DMS53 treated with DMSO at 0.1 percent for 48 hours (cell line): ENCODE measurements at regions not wholly inside any gene's neighbourhood (a gene's known extent, or its start where the extent isn't known, plus 50 kb on each side); places are given as distances from the start of the nearest gene placed in this dataset.

Source experiments
- DNase-seq: peaks from one replicate; lab custom pipeline; 2025; ENCODE audit not compliant: unreplicated experiment; lab: John Stamatoyannopoulos, UW

- no peak for DNase-seq
These were observed 246.2 kb downstream of the LRFN2 start for GRCh38 chr6:40340957-40341356.

GRCh38 chr6:40340196-40340595, 247.0 kb downstream of the LRFN2 start:
- no peak for DNase-seq

DNA sequence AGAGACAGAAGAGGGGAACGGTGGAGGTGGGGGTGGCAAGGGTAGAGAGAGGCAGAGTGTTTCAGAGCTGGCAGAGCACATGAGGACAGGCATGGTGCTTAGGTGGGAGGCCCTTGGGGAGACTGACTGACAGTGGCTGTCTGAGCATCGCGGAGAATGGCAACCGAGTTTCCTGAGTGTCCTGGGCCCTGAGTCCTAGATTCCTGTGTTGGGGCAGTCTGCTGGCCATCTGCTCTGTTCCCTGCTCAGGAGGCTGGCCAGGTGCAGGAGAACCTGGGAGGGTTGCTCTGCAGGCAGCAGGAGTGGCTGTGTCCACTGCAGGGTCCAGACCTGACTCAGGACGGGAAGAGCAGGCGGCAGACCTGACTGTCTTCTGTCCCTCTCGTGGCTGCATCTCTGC, 248.9 kb downstream of the LRFN2 start:
- no peak for DNase-seq

- DNase-seq, result no peak
These were observed 250.0 kb downstream of the LRFN2 start for GRCh38 chr6:40336940-40337760.

GRCh38 chr6:40336296-40336695, 250.9 kb downstream of the LRFN2 start:
- no peak for DNase-seq

GRCh38 chr6:40334496-40335270, 252.5 kb downstream of the LRFN2 start:
- no peak for DNase-seq

DNA sequence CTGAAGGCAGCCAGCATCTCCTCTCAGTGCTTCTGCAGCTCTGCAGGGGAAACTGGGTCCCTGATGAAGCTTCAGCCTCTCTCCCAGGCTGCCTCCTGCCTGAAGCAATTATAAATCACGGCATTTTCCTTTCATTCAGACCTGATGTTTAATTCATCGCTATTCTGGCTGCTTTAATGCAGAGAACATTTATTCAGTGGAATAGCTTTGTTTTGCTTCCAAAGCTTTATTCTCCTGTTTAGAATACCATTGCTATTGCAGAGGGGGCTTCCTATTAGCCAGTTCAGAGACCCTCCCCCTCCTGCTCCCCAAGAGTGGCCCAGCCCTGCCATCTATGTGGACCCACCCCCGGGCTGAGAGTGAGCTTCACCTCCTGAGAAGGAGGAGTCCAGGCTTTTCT, 255.6 kb downstream of the LRFN2 start:
- no peak for DNase-seq

DNA sequence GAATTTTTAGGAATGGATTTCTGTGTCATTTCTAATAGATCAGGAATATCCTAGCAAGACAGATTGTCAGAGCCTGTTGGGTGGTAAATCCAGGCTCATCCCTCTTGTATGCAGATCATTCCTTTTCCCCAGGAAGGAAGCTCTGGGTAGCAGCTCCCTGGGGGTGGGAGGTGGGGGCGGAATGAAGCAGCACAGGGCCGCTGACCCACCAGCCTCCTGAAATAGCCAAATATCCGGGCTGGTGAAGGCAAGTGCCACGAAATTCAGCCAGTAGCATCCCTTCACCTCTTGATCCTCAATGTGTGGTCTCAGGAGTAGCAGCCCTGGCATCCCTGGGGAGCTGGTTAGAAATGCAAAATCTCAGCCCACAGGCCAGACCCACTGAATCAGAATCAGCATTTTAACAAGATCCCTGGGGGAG, 256.9 kb downstream of the LRFN2 start:
- no peak for DNase-seq

- no peak for DNase-seq
These were observed 258.1 kb downstream of the LRFN2 start for GRCh38 chr6:40328986-40329545.

DNA sequence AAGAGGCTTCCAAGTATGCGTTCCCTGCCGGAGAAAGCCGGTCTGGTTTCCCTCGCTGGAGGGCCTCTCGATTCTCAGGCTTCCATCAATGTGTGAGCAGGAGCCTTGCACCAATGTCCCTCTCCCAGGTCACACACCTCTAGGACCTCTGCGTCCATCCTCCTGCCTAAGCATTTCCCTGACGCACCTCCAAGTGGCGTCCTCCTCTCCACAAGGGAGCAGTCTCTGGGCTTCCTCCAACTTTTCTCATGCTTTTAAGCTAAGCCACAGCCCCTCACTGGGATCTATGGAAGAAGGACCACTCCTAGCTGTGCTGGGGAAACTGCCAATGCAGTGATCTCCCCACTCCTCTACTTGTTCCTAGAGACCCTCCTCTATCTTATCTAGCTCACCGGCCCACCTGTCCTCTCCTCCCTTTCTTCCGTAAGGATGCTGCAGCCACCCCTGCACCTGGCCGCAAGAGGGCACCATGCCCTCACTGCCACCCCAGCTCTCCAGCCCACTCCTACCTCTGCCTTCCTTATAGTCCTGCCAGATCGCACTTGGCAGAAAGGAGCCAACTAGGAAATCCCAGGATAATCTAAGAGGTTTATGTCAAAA, 258.7 kb downstream of the LRFN2 start:
- peak; percentile 83 for DNase-seq

GRCh38 chr6:40326714-40327421, 260.3 kb downstream of the LRFN2 start:
- no peak for DNase-seq

DNA sequence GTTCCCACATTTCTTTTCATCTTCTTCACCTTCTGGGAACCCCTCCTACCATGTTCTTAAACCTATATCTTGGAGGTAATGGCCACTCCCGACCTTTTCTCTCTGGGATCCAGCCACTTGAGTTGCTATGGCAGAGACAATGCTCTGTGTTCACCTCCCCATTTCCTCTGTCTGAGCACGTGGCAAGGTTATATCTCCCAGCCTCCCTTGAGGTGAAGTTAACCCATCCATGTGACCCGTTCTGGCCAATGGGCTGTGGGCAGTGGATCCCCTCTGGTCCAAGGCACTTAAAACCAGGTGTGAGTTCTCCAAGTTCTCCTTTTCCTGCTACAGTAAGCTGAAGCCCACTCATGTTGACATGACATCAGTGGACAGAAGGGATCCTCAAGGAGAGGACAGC, 261.4 kb downstream of the LRFN2 start:
- no peak for DNase-seq

- no peak for DNase-seq
These were observed 262.1 kb downstream of the LRFN2 start for GRCh38 chr6:40325041-40325440.

GRCh38 chr6:40323881-40324634, 263.1 kb downstream of the LRFN2 start:
- DNase-seq, result no peak

DNA sequence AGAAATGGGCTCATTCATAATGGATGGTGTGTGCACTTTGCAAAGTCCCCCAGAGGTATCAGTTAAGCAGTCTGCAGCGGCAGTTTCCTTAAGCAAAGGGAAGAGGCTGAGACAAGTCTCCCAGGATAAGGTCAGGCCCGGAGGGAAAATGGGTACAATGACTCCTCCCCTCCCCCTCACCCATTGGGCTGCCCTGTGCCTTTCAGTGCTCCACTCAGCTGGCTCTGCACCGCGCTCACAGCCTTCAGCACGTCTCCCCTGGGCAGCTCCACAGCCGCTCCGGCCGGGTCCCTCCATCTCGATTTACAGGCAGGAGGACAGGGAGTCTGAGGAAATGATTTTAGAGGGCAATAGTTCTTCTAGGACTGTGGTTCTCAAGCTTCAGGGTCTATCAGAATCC, 264.8 kb downstream of the LRFN2 start:
- no peak for DNase-seq

DNA sequence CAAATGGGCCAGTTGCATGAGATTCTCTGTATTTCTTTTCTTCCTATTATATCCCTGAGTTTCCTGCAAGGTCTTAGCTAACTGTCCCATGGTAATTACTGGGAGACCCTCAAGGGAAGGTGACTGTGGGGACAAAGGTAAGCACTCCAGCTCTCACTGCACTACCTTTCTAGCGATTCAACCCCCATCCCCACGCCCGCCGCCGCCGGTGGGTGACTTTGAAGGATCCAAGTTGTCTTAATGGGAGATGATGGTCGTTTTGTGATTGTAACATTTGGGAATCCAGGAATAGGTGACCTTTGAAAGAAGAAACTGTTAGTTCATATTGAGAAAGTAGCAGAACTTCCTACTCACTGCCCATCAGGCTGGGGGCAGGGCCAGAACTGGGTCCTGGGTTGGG, 265.5 kb downstream of the LRFN2 start:
- no peak for DNase-seq

DNA sequence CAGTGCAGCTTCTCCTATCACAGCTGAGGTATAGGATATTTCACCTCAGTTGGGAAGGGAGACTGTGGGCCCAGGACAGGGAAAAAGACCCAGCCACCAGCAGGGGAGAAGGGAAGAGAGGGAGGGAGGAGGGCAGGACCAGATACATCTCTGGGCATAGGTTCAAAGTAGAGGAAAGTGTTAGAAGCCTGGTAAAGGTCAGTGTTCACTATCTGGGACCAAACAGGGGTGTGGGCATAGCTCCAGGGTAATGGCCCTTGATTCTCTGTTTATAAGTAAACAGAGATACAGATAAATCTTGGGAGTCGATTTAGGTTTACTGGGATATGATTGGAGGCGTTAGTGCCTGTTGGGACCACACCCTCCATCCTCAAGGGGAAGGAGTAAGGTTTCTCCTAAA, 266.2 kb downstream of the LRFN2 start:
- no peak for DNase-seq

DNA sequence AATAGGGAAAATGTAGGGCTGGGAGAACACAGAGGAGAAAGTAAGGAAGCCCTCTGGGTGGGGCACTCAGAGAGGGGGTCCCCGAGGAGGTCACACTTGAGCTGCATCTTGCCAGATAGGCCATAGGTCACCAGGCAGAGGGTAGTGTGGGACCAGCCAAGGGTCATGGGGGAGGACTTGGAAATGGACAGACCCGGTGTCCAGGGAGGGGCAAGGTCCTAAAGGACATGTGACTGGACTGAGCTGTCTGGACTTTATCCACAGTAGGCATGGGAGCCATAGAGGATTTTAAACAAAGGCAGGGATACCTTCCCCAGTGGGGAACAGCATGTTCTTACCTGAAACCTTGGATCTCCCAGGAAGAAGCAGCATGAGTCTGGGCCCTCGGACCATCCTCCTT, 266.7 kb downstream of the LRFN2 start:
- DNase-seq, result no peak

DNA sequence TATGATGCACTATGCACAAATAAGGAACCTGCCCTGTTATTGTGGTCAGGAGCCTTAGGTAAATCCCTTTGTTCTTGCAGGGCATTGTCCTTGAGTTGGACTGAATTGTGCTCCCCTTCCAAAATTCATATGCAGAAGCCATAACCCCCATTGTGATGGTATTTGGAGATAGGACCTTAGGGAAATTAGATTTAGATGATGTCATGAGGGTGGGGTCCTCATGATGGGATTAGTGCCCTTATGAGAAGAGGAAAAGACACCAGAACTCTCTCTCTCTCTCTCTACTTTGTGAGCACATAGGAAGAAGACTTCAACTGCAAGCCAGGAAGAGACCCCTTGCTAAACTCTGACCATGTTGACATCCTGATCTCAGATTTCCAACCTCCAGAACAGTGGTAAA, 268.0 kb downstream of the LRFN2 start:
- no peak for DNase-seq

GRCh38 chr6:40315060-40315459, 272.1 kb downstream of the LRFN2 start:
- DNase-seq, result no peak
